ENCODE measurements at regions not wholly inside any gene's neighbourhood (a gene's known extent, or its start where the extent isn't known, plus 50 kb on each side); places are given as distances from the start of the nearest gene placed in this dataset.
"Not testable (repeated sequence)": the region's sequence is repeated elsewhere in the genome, so short reads cannot be mapped to it uniquely, and the experiment has no call there.

- not testable (repeated sequence) for DNase-seq
These were observed 141.1 kb downstream of the SLCO4C1 start for GRCh38 chr5:102154791-102155605.

- no peak for DNase-seq
These were observed 141.8 kb downstream of the SLCO4C1 start for GRCh38 chr5:102154291-102154690.

GRCh38 chr5:102153003-102153759, 142.9 kb downstream of the SLCO4C1 start:
- peak; percentile 23 for DNase-seq

GRCh38 chr5:102139029-102139428, 157.1 kb downstream of the SLCO4C1 start:
- no peak for DNase-seq

GRCh38 chr5:102138243-102138653, 157.8 kb downstream of the SLCO4C1 start:
- DNase-seq: no peak

- DNase-seq: no peak
These were observed 165.2 kb downstream of the SLCO4C1 start for GRCh38 chr5:102130890-102131289.

- no peak for DNase-seq
These were observed 165.7 kb downstream of the SLCO4C1 start for GRCh38 chr5:102130386-102130785.

GRCh38 chr5:102119252-102119651, 176.8 kb downstream of the SLCO4C1 start:
- DNase-seq: peak; percentile 6

GRCh38 chr5:102115736-102116135, 180.3 kb downstream of the SLCO4C1 start:
- DNase-seq: no peak

GRCh38 chr5:102114525-102115069, 181.5 kb downstream of the SLCO4C1 start:
- no peak for DNase-seq

- no peak for DNase-seq
These were observed 188.2 kb downstream of the SLCO4C1 start for GRCh38 chr5:102107865-102108264.

GRCh38 chr5:102106599-102106998, 189.5 kb downstream of the SLCO4C1 start:
- DNase-seq: no peak

GRCh38 chr5:102099766-102100331, 196.2 kb downstream of the SLCO4C1 start:
- DNase-seq: no peak

- DNase-seq: not testable (repeated sequence)
These were observed 197.0 kb downstream of the SLCO4C1 start for GRCh38 chr5:102099083-102099482.

GRCh38 chr5:102098606-102099005, 197.5 kb downstream of the SLCO4C1 start:
- DNase-seq: not testable (repeated sequence)

- DNase-seq: peak; percentile 34
These were observed 205.3 kb downstream of the SLCO4C1 start for GRCh38 chr5:102090770-102091169.

- no peak for DNase-seq
These were observed 206.2 kb downstream of the SLCO4C1 start for GRCh38 chr5:102089883-102090282.

GRCh38 chr5:102087906-102088305, 208.2 kb downstream of the SLCO4C1 start:
- DNase-seq: no peak

GRCh38 chr5:102080288-102080687, 215.8 kb downstream of the SLCO4C1 start:
- no peak for DNase-seq

GRCh38 chr5:102077920-102078319, 218.2 kb downstream of the SLCO4C1 start:
- DNase-seq: no peak

GRCh38 chr5:102069974-102070373, 226.1 kb downstream of the SLCO4C1 start:
- DNase-seq: no peak

- DNase-seq: no peak
These were observed 227.2 kb downstream of the SLCO4C1 start for GRCh38 chr5:102068870-102069269.

- DNase-seq: peak; percentile 71
These were observed 246.6 kb downstream of the SLCO4C1 start for GRCh38 chr5:102049517-102049916.

All from NCI-H1092 treated with DMSO at 0.1 percent for 48 hours (cell line).